Stomach (tissue), 8 donors: ENCODE measurements at regions not wholly inside any gene's neighbourhood (a gene's known extent, or its start where the extent isn't known, plus 50 kb on each side); places are given as distances from the start of the nearest gene placed in this dataset.

ENCODE experiments used
- DNase-seq, 2 donors: peaks; one replicate each; pipeline versions ENCODE4 v3.0.0 to v3.0.0-alpha.2; 2013 to 2019
- H3K27ac ChIP-seq, 5 donors: fragments of 200-600 bp in 4 of 5; sonication (generic) in 4 of 5; one replicate each; pipeline ENCODE4 v1.5.1; 2013 to 2019; ENCODE audit warnings: mild to moderate bottlenecking in 1 of 5, moderate library complexity in 1 of 5
- H3K27me3 ChIP-seq, 3 donors: fragments of 200-600 bp; sonication (generic); one replicate each; pipeline ENCODE4 v1.5.1; 2017 to 2019; ENCODE audit warnings: mixed run types in 1 of 3
- H3K36me3 ChIP-seq, 4 donors: fragments of 200-600 bp; sonication (generic); 1 replicate in 3 of 4; 2 replicates in 1 of 4; pipeline ENCODE4 v1.5.1; 2016 to 2019
- H3K4me1 ChIP-seq, 4 donors: fragments of 200-600 bp; sonication (generic); one replicate each; pipeline ENCODE4 v1.5.1; 2016 to 2019
- H3K4me3 ChIP-seq, 4 donors: fragments of 200-600 bp; sonication (generic) in 3 of 4; one replicate each; pipeline ENCODE4 v1.5.1; 2016 to 2019; ENCODE audit warnings: mild to moderate bottlenecking in 1 of 4
- H3K9me3 ChIP-seq, 4 donors: fragments of 200-600 bp; sonication (generic); one replicate each; pipeline ENCODE4 v1.5.1; 2016 to 2019
- EP300 ChIP-seq: sonication (generic); formaldehyde crosslinking; IDR thresholded peaks from one replicate; pipeline ENCODE4 v1.6.1; 2017; ENCODE audit warnings: antibody characterized with exemption
- POLR2A ChIP-seq, 4 donors: fragments of 450-650 bp; IDR thresholded peaks; one replicate each; pipeline ENCODE4 v1.6.1; 2016; ENCODE audit warnings: antibody characterized with exemption in 4 of 4, control low read depth in 2 of 4, mild to moderate bottlenecking in 1 of 4, moderate library complexity in 1 of 4
- POLR2AphosphoS5 ChIP-seq, 3 donors: sonication (generic); formaldehyde crosslinking; IDR thresholded peaks; one replicate each; pipeline ENCODE4 v1.6.1; 2016; ENCODE audit warnings: antibody characterized with exemption in 3 of 3
- WGBS, 5 donors: extraction: QIAGEN DNeasy Blood & Tissue Kit in 3 of 5; methylation state at CpG; one replicate each; pipeline versions ENCODE4 v1.1.5 to v1.1.7; 2013 to 2018; 5-methylcytosine and 5-hydroxymethylcytosine counted together
- intact Hi-C: fragments of 100-400 bp; cut with DNase I; formaldehyde crosslinking; loops from one replicate; pipeline ENCODE4 v1.15.1; 2023; ENCODE audit warnings: low total_unique reads
- TF ChIP-seq, protein P1 (sequence below), 7 experiments: fragments of 450-650 bp in 4 of 7; fragments of 200-600 bp in 3 of 7; sonication (generic) in 3 of 7; IDR thresholded peaks; one replicate each; pipeline ENCODE4 v1.5.1; 2016 to 2019; ENCODE audit warnings: antibody characterized with exemption in 7 of 7, control low read depth in 2 of 7, mild to moderate bottlenecking in 1 of 7
- donor health status: healthy with polysubstance abuse.
- donor health status: Bipolar disorder and iron deficiency.
- donor health status: healthy.

- no peak for DNase-seq
- Histone ChIP-seq H3K36me3 (no peaks in the 10 kb centered on the region), H3K27me3 (no peaks in the 10 kb centered on the region), H3K4me3 (no peak overlapping the region), H3K4me1 (peaks cover 0 to 9% (median 3%) of the 10 kb centered on the region in 4 donors), H3K27ac (no peak overlapping the region), H3K9me3 (no peaks in the 10 kb centered on the region)
- 90 to 98% (median 93%) methylated on average over 2 of the region's 2 CpGs for WGBS, 5 donors
- intact Hi-C loops = no loop called here
- TF ChIP-seq EP300 = no peak
- TF ChIP-seq POLR2A (IDR thresholded peaks at IDR 0.05) = no peak
- TF ChIP-seq, protein P1, sequence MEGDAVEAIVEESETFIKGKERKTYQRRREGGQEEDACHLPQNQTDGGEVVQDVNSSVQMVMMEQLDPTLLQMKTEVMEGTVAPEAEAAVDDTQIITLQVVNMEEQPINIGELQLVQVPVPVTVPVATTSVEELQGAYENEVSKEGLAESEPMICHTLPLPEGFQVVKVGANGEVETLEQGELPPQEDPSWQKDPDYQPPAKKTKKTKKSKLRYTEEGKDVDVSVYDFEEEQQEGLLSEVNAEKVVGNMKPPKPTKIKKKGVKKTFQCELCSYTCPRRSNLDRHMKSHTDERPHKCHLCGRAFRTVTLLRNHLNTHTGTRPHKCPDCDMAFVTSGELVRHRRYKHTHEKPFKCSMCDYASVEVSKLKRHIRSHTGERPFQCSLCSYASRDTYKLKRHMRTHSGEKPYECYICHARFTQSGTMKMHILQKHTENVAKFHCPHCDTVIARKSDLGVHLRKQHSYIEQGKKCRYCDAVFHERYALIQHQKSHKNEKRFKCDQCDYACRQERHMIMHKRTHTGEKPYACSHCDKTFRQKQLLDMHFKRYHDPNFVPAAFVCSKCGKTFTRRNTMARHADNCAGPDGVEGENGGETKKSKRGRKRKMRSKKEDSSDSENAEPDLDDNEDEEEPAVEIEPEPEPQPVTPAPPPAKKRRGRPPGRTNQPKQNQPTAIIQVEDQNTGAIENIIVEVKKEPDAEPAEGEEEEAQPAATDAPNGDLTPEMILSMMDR (IDR thresholded peaks at IDR 0.05) = no peak
- no peak for TF ChIP-seq POLR2AphosphoS5 (IDR thresholded peaks at IDR 0.05)
Measured at GRCh38 chr3:16809993-16810392, 74.8 kb upstream of the PLCL2 start.

DNA sequence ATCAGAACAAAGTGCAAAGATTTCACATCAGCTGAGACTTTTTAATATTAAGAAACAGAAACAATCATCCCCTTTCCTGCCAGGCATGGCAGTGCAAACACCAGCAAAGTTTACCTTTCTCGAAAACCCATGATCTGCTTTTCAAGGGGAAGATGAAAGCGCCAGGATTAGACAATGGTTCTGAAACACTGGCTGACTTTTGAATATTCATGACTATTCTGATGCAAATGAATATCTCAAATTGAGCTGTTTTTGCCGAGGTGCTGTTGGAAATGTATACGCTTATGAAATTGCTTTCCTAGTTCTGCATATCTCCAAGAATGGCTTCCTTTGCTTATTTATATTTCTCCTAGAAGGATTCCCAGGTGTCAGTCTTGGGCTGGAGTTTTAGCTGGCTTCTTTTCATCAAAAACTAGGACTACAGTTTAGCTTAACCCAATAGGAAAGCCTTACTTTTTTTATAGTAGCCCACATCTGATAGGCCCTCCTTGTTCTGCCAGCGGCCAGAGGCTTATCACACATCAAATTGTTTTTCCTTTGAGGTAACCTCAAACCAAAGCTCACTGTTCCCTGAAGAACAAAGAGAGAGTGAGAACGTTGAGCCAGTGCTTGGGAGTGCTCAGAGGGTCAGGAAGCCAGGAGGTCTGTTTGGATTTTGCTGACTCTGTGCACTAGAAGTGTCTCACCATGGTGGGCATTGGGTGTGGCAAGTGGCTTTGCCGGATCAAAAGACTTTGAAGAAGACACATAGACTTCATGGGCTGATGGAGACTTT lies 74.0 kb upstream of the PLCL2 start:
- TF ChIP-seq POLR2AphosphoS5 (IDR thresholded peaks at IDR 0.05) = peak in 1 of 3 donors; percentile 7
- TF ChIP-seq, protein P1 (IDR thresholded peaks at IDR 0.05) = no peak
- no peak overlapping the region for H3K4me3 ChIP-seq
- WGBS, 5 donors = 28 to 49% (median 33%) methylated on average over 7 of the region's 7 CpGs
- H3K27me3 ChIP-seq = no peaks in the 10 kb centered on the region
- no peak overlapping the region for H3K27ac ChIP-seq
- no peaks in the 10 kb centered on the region for H3K36me3 ChIP-seq
- intact Hi-C loops = no loop called here
- peaks cover 0 to 9% (median 3%) of the 10 kb centered on the region in 4 donors for H3K4me1 ChIP-seq
- peak in 1 of 2 donors; percentile 33 for DNase-seq
- H3K9me3 ChIP-seq = no peaks in the 10 kb centered on the region

DNA sequence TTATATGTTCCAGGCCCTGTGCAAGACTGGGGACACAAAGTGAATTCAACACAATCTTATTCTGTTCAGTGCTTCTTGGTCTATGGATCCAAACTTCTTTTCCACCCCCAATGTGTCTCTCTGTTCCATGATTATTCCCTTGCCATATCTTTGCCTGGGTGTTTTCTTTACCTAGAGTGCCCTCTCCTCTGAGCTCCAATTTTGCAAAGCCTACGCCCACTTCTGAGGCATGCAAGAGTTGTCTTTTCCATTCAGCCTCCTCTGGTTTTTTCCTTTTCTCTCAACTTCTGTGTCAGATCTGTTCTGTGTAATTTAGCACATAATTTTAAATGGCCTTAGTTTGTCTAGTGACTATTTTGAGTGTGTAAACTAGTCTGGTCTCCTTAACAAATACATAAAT lies 72.8 kb upstream of the PLCL2 start:
- Histone ChIP-seq H3K36me3 (no peaks in the 10 kb centered on the region), H3K4me1 (peaks cover 0 to 9% (median 3%) of the 10 kb centered on the region in 4 donors), H3K9me3 (no peaks in the 10 kb centered on the region), H3K4me3 (no peak overlapping the region), H3K27ac (no peak overlapping the region), H3K27me3 (no peaks in the 10 kb centered on the region)
- intact Hi-C loops = no loop called here
- 85 to 100% (median 92%) methylated on average over 1 of the region's 1 CpG for WGBS, 5 donors
- DNase-seq = no peak
- no peak for TF ChIP-seq POLR2A (IDR thresholded peaks at IDR 0.05)
- TF ChIP-seq, protein P1 (IDR thresholded peaks at IDR 0.05) = no peak
- TF ChIP-seq EP300 = no peak
- no peak for TF ChIP-seq POLR2AphosphoS5 (IDR thresholded peaks at IDR 0.05)

DNA sequence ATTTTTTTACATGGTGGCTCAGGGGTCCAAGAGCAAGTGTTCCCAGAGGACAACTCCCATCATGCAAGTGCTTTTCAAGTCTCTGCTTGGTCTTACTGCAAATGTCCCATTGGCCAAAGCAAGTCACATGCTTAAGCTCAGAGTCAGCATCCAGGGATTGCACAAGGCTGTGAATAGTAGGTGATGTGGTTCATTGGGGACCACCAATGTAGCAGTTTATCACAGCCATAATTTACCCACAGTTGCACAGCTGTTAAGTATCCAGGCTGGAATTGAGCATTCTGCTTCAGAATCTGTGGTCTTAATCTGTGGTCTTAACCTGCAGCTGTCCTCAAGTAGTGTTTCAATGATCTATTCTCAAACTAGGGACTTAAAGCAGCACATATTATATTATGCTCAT lies 71.4 kb upstream of the PLCL2 start:
- DNase-seq = no peak
- H3K4me1 ChIP-seq = peaks cover 0 to 9% (median 3%) of the 10 kb centered on the region in 4 donors

More for the DNA sequence above, 71.4 kb upstream of the PLCL2 start:
- Histone ChIP-seq H3K4me3 (no peak overlapping the region), H3K27ac (no peak overlapping the region), H3K27me3 (no peaks in the 10 kb centered on the region), H3K36me3 (no peaks in the 10 kb centered on the region), H3K9me3 (no peaks in the 10 kb centered on the region)
- TF ChIP-seq POLR2AphosphoS5 (IDR thresholded peaks at IDR 0.05) (no peak), EP300 (no peak), POLR2A (IDR thresholded peaks at IDR 0.05) (no peak)
- TF ChIP-seq, protein P1 (IDR thresholded peaks at IDR 0.05) = no peak
- intact Hi-C loops = no loop called here
